HG02970 (cell line): ENCODE measurements at regions not wholly inside any gene's neighbourhood (a gene's known extent, or its start where the extent isn't known, plus 50 kb on each side); places are given as distances from the start of the nearest gene placed in this dataset.

Experiments
- ATAC-seq: cut with Tn5 transposase; IDR thresholded peaks from one replicate; pipeline ENCODE4 v1.9.1; 2021; ENCODE audit warnings: mild to moderate bottlenecking, moderate library complexity, moderate number of reproducible peaks; ENCODE audit not compliant: unreplicated experiment, low FRiP score

DNA sequence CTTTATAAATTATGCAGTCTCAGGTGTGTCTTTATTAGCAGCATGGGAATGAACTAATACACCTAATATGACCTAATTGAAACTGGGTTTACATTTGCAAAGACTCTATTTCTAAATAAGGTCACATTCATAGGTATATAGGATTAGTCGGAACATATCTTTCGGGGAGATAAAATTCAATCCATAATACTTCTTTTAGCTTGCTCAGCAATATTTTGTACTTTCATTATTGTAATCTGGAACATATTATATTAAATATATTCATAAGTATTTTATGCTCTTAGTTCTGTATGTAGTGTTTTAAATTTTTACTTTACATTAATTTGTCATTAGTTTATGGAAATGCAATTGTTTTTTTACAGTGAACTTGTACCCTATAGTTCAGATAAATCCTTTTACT is 927.7 kb downstream of the CCDC85A start:
- no peak for ATAC-seq

DNA sequence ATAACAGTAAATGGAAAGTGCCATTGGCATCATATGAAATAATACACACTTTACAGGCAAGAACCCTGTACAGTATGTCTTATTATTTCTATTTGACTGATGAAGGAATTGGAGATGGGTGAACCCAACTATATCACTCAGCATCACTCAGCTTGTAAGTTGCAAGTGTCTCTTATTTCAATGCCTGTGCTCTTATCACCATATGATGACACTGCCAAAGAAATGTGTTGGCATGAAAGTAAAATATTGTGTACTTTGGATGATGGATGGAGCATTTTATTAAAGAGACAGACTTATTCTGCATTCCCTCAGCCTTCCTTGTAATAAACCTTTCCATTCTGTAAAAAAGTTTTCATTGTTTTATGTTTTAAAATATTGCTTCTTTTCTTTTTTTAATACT is 927.5 kb upstream of the VRK2 start:
- ATAC-seq, result no peak

DNA sequence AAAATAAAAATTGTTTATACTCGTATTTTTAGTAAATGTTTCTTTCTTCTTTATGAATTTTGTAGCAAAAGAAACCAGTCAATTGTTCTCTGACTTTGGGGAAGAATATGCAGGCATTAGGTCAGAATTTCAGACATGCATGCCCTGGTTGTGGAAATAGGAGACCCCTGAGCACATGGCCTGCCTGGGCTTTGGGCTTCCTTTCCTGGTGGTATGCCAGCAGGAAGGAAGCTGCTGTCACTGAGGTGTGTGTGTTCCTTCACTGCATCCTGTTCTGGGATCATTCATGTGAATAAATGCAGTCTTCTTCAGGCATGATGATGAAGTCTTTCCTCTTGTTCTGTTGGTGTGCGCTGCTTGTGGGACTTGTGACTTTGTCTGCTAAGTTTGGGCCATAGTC is 920.2 kb upstream of the VRK2 start:
- no peak for ATAC-seq

DNA sequence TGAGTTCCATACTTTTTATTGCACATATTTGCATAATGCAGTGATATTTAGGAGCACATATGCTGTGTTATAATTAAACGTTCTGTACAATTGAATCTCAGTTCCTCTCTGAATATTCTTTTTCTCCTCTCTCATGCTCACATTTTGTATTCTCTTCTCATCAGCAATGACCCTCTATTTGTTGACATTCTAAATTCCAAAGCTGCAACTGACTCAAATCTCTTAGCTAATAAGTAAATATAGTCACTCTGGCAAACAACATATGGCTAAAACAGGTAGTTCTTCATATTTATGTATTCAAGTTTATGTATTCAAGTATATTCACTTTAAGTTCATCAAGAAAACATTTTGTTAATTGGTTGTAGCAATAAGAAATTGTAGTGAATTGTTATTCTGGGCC is 907.4 kb upstream of the VRK2 start:
- ATAC-seq, result no peak

DNA sequence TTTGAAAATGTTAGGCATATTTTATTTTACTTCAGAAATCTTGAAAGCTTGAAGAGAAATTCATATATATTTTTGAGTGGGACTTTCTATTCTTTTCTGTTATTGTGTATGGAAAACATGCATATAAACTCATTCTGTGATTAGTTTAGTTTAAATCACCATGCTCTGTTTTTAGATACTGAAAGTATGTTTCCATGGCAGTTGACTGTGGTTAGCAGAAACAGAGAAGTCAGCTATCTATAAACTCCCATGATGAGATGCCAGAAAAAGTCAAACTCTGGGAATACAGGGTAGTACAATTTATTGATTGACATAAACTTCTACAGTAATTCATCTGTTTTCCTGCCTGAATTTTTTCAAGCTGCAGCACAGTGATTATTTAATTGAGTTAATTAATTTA is 905.3 kb upstream of the VRK2 start:
- ATAC-seq, result no peak

DNA sequence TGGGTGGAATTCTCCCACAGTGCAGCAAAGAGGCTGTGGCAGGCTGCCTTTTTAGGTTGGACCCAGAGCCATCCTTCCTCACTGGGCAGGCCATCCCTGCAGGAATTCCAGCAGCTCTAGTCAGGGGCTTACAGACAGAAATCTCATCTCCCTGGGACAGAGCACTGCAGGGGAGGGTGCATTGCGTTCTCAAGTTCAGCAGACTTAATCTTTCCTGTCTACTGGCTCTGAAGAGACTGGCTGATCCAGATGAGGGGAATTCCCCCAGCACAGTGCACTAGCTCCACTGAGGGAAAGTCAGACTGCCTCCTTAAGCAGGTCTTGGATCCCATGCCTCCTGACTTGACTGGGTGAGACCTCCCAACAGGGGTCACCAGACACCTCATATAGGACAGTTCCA is 899.7 kb upstream of the VRK2 start:
- ATAC-seq, result no peak

DNA sequence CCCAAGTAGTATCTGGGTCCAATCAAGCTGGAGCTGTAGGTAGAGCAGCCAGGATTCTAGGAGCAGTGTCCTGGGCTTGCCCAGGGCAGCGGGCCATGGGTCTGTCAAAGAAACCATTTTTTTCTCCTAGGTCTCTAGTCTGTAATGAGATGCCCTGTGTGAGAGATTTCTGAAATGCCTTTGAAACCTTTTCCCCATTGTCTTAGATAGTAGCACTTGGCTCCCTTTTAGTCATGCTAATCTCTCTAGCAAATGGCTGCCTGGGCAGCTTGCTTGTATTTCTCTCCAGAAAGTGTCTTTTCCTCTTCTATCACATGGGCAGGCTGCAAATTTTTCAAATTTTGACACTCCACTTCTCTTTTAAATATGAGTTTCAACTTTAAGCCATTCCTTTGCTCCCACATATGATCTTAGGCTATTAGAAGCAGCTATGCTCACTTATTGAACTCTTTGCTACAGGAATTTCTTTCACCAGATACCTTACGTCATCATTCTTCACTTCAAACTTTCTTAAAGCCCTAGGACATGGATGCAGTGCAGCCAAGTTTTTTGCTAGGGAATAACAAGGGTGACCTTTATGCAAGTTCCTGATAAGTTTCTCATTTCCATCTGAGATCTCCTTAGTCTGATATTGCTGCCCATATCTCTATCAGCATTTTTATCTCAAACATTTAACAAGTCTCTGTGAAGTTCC is 890.2 kb upstream of the VRK2 start:
- no peak for ATAC-seq

DNA sequence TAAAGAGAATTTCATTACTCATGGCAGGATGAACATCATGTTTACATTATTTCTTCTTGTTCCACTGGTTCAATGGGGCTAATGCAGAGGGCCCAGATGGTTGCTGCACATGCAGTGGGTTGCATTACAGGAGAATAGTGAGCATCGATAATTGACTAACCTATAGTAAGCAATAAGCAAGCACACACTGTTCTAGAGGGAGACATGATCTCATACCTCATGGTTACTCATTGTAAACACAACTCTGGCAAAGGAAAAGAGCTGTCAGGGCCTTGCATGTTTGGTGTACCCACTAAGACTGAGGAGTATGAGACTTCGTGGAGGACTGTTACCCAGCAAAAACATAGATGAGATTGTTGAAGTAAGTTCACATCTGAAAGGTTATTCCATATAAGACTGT is 885.6 kb upstream of the VRK2 start:
- ATAC-seq, result no peak

DNA sequence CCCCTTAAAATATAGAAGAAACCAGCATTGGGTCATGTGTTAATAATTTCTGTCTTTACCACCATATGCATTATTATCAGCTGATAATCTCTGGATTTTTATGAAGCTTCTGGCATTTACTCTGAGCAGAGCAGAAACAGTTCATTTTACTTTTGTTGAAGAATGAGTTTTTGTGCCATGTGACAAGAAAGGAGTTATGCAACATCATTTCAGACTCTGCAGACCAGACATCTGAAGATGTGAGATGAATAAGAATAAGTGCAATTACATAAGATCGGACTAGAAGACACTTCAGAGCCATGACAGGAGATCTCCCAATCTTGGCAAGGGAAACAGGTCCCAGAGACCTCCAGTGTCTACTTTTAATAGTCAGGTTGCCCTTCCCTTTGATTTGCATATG is 869.4 kb upstream of the VRK2 start:
- no peak for ATAC-seq

DNA sequence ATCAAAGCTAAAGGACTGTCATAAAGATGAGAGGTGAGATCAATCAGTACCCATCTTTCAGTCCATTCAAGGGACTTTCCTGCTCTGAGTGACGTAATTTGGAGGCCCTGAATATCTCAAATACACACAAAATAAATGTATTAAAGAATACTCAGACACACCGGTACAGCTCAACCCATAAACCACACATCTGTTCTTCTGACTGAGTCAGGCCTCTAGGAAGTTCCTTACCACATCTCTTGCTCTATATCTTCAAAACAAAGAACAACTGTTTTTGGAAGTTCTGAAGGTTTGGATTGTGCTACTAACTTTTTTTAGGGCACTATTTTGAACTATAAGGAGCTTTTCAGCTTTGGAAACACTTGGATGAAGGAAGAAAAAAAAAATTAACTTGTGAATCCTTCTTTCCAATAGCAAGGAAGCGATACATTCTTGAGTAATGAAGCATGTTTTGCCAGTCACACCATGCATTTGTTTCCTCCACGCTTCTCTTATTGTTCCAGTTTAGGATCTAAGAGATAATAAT is 866.5 kb upstream of the VRK2 start:
- ATAC-seq, result no peak

DNA sequence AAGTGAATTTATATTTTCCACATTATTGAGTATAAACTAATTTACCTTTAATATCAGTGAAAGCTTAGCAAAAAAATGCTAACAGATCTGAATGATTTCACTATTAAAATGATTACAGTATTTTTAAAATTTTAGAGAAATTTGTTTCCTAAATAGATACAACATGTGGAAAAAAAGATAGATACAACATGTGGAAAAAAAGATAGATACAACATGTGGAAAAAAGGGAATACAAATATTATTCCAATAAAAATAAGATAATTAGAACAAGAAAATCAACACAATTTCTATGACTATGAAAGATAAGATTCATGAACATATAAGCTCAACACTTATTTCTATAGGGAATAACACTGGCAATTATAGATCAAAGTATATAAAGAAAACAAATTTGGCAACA is 865.9 kb upstream of the VRK2 start:
- ATAC-seq, result no peak

DNA sequence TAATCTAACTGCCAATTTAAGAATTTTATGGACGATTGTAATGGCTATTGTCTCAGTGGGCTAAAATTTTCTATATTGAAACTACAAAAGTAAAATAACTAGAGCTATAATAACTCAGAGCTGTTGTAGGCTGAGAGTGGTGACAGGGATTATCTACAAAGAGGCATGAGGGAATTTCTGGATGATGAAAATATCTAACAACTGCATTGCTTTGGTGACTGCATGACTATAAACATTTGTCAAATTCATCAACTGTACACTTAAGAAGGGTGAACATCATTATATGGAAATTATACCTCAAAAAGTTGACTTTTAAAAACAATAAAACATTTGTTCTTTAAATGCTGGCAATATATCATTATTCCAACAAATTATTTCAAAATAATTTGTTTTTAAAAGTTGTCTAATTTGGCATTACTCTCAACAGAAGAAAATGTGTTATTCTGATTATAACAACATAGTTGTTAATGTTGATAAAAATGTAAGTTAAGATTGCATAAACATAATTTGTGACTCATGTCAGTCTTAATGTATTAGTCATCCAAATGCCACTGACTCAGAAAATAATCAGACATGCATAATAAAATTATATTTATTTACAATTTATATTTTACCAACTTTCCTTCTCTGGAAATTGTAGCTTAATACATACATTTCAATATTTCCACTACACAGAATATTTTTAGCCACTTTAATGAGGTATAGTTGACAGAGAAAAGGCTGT is 865.1 kb upstream of the VRK2 start:
- no peak for ATAC-seq

DNA sequence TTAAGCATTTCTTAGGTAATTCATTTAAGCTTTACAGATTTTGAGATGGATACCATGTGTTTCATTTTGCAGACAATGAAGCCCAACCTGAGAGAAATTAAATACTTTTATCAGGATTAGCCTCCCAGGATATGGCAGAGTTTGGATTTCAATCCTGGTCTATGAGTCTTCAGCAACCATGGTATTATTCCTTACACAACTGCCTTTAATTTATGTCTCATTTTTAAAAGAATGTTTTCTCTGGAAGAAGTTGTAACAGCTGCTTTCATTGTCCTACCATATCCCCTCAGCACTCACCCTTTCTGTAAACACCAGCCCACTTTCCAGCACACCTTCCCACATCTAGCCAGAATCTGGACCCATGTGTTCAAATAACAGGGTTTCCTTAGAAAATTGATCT is 863.7 kb upstream of the VRK2 start:
- no peak for ATAC-seq

DNA sequence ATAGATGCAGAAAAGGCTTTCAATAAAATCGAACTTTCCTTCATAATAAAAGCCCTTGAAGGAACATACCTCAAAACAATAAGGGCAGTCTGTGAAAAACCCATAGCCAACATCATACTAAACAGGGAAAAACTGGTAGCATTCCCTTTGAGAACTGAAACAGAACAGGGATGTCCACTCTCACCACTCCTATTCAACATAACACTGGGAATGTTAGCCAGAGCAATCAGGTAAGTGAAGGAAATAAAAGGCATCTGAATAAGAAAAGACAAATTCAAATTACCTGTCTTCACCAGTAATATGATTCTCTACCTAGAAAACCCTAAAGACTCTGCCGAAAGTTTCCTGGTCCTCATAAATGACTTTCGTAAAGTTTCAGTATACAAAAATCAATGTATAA is 861.0 kb upstream of the VRK2 start:
- no peak for ATAC-seq

DNA sequence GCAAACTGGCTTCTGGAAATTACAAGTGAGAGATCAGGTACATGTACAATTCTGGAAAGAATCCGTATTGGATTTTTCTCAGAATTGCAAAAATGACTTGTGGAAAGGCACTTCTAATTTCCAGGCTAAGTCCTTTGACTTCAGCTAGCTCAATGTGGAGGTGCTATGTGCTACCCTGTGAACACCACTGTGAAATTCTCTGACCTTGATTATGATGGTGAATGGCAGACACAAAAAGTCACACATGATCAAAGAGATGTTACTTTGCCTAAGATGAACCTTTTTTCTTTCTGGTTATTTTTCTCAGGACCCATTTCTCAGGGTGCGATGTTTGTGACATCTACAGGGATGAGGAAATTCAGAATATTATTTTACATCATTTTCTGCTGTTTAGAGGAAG is 856.6 kb upstream of the VRK2 start:
- no peak for ATAC-seq

DNA sequence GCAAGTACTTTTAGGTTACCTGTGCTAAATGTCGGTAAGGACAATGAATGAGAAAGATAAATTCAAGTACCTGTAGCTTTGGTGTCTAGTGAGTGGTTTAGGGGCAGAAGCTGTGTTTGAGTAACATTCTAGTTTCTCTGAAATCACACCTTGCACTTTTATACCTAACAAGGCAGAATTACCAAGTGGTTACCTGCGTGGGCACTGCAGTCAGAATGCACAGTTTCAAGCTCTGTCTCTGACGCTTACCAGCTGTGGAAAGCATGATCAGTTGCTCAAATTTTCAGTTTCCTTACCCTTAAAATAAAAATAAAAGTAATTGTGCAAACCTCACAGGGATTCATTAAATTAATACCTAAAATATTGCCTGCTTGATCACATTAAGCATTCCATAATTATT is 846.9 kb upstream of the VRK2 start:
- ATAC-seq, result no peak

DNA sequence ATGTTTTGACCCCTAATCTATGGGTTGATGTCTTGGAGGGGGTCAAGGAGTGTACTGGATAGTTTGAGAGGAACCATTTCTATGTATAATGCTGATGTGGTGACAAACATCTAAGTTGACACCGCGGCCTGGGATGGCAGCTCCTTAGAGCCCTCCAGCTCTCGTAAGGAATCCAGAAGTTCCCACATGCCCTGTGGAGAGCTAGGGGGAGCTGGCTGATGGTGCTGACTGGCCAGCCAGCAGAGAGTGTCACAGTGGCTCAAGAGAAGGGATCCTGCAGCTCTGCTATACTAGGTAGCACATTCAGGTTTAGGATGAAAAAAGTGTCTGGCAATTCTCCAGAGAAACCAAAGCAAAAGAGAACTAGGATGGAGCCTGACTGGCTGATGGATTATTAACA is 842.2 kb upstream of the VRK2 start:
- ATAC-seq, result no peak

DNA sequence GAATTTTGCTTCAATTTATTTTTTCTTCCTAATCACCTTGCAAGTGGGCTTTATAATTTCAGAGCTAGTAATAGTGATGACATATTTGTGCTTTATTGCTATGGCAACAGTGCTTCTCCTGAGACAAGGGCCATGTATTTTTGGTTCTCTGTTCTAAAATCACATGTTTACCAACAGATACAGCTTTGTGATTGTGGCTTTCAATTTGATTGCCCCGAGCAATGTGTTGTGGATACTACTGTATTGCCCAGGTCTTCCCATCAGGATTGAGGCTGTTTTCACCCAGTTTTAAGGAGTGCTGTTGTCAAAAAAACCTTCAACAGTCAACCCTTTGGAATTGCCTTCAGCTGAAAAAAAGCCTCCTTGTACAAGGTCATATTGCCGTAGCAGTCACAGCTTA is 841.4 kb upstream of the VRK2 start:
- ATAC-seq, result no peak

DNA sequence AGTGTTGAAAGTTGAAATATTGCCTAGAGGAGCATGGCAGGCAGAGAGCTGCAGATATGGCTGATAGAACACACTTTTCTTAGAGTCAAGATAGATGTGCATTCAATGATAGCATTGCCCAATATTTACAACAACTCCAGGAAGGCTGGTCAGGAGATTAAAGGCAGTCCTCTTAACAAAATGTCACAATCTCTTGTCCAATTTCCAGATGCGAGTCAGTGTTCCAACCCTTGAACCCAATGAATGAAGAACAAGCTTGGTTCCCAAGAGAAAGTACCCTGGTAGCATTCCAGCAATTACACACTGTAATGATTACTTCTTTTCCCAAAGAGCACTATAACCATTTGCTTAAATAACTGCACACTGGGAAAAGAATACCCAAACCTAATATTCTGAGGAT is 839.4 kb upstream of the VRK2 start:
- ATAC-seq, result no peak

DNA sequence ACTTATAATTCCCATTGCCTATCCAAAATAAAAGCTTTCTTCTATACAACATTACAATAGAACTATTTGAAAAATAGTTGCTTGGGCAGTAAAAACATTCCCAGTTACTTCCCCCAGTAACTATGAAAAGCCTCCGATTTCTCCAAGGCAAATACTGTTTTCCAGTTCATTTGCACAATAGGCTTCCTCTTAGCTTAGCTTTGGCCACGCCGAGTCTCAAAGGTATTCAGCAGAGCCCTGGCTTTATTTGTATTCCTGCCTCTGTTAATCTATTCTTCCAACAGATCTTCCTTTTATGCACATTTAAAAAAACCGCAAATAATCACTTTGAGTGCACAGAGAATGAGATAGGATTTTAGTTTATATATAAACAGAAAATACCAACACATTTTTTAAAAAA is 836.8 kb upstream of the VRK2 start:
- no peak for ATAC-seq

DNA sequence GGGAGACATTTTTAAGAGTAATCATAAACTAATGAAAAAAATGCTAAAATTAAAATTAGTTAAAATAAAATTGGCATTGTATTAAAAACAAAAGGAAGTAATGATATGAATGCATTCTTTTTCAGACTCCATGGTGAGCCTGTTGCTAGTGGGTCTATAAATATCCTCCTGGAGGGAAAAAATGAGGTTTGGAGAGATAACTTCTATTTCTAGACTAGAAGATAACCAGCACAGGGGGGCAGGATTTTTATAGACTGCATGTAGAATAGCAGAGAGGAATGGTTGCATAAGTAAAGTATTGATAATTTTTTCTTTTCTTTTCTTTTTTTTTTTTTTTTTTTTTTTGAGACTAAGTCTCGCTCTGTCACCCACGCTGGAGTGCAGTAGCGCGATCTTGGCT is 835.8 kb upstream of the VRK2 start:
- ATAC-seq, result no peak

DNA sequence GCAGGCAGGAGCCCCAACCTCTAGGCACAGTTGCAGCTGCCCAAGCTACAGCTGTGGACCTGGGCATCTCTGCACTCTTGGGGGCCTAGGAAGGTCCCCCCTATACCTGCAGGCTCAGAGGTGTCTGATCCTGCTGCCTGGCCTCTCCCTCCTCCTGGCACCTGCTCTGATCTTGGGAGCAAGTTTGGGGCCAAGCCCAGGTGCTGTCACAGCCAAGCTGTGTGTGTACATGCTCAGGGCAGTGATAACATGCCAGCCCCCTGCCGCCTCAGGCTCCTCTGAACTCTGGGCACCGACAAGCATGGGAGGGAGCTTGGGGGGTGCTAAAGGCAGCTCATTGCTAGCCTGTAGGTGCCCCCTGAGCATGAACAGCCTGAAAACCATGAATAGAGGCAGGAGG is 829.6 kb upstream of the VRK2 start:
- no peak for ATAC-seq
